ENCODE measurements at regions not wholly inside any gene's neighbourhood (a gene's known extent, or its start where the extent isn't known, plus 50 kb on each side); places are given as distances from the start of the nearest gene placed in this dataset.
"Not testable (repeated sequence)": the region's sequence is repeated elsewhere in the genome, so short reads cannot be mapped to it uniquely, and the experiment has no call there.

GRCh38 chr11:15667127-15667725, 552.5 kb downstream of the INSC start:
- DNase-seq, result no peak

- no peak for DNase-seq
Measured at GRCh38 chr11:15668718-15669117, 554.0 kb downstream of the INSC start.

- no peak for DNase-seq
Measured at GRCh38 chr11:15670520-15671070, 555.9 kb downstream of the INSC start.

- DNase-seq, result no peak
Measured at GRCh38 chr11:15671216-15671615, 556.5 kb downstream of the INSC start.

- no peak for DNase-seq
Measured at GRCh38 chr11:15672825-15673224, 558.1 kb downstream of the INSC start.

- DNase-seq, result peak; percentile 30
Measured at GRCh38 chr11:15673408-15673831, 558.7 kb downstream of the INSC start.

- DNase-seq, result no peak
Measured at GRCh38 chr11:15674756-15675155, 560.0 kb downstream of the INSC start.

GRCh38 chr11:15675683-15676082, 561.0 kb downstream of the INSC start:
- DNase-seq, result no peak

- DNase-seq, result no peak
Measured at GRCh38 chr11:15677181-15677580, 562.5 kb downstream of the INSC start.

GRCh38 chr11:15683528-15683927, 568.8 kb downstream of the INSC start:
- DNase-seq, result no peak

- no peak for DNase-seq
Measured at GRCh38 chr11:15685306-15685705, 570.6 kb downstream of the INSC start.

GRCh38 chr11:15686259-15686658, 571.5 kb downstream of the INSC start:
- DNase-seq, result not testable (repeated sequence)

GRCh38 chr11:15687342-15687741, 572.6 kb downstream of the INSC start:
- DNase-seq, result no peak

- no peak for DNase-seq
Measured at GRCh38 chr11:15688351-15688792, 573.6 kb downstream of the INSC start.

- DNase-seq, result no peak
Measured at GRCh38 chr11:15690320-15690719, 575.6 kb downstream of the INSC start.

GRCh38 chr11:15692739-15693138, 578.0 kb downstream of the INSC start:
- DNase-seq, result no peak

- peak; percentile 26 for DNase-seq
Measured at GRCh38 chr11:15695096-15695721, 580.5 kb downstream of the INSC start.

GRCh38 chr11:15696069-15696468, 581.3 kb downstream of the INSC start:
- DNase-seq, result no peak

- DNase-seq, result no peak
Measured at GRCh38 chr11:15697437-15698236, 582.9 kb downstream of the INSC start.

- DNase-seq, result no peak
Measured at GRCh38 chr11:15698855-15699254, 584.1 kb downstream of the INSC start.

GRCh38 chr11:15699978-15700377, 585.3 kb downstream of the INSC start:
- no peak for DNase-seq

GRCh38 chr11:15700456-15700855, 585.7 kb downstream of the INSC start:
- no peak for DNase-seq

- no peak for DNase-seq
Measured at GRCh38 chr11:15704064-15704463, 589.3 kb downstream of the INSC start.

- no peak for DNase-seq
Measured at GRCh38 chr11:15704556-15704955, 589.8 kb downstream of the INSC start.

Data from NCI-H510A treated with DMSO at 0.1 percent for 48 hours (cell line).